NT2/D1 (cell line): ENCODE measurements at regions not wholly inside any gene's neighbourhood (a gene's known extent, or its start where the extent isn't known, plus 50 kb on each side); places are given as distances from the start of the nearest gene placed in this dataset.

ENCODE experiments used
- SUZ12 ChIP-seq: IDR thresholded peaks from 2 replicates; pipeline ENCODE4 v1.6.1; 2011; ENCODE audit not compliant: insufficient read length, insufficient read depth; ENCODE audit errors: extremely low read depth
- YY1 ChIP-seq: IDR thresholded peaks from 2 replicates; pipeline ENCODE4 v1.6.1; 2011; ENCODE audit not compliant: insufficient read length, insufficient read depth

DNA sequence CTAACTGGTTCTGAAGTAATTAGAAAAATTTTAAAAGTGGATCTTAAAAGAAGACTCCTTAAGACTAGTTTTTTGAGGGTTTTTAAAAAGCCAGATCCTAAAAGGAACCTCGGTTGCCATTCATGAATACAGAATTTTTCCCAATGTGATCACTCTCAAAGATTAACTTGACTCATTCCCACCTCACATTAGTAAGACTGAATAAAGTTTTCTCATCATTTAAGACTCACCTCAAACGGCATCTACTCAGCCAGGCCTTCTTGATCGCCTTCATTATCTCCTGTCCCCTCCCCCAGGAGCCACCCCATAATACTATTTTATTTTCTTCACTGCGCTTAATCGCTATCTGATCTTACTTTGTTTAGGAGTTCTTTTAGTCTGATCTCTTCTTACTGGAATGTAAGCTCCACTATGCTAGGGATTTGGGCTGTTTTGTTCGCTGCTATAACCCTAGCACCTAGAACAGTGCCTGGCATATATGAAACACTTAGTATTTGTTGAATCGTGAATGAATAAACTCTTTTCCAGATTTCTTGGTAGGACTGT, 55.9 kb upstream of the PCGF5 start:
- TF ChIP-seq YY1 (no peak), SUZ12 (no peak)
